ENCODE measurements at regions not wholly inside any gene's neighbourhood (a gene's known extent, or its start where the extent isn't known, plus 50 kb on each side); places are given as distances from the start of the nearest gene placed in this dataset.
"Not testable (repeated sequence)": the region's sequence is repeated elsewhere in the genome, so short reads cannot be mapped to it uniquely, and the experiment has no call there.

GRCh38 chr6:120484146-120484545 lies 850.1 kb downstream of the TBC1D32 start:
- DNase-seq (ENCODE audit: insufficient read length) (no peak), FAIRE-seq (no peak)
- TF ChIP-seq POLR2AphosphoS5 (IDR thresholded peaks at IDR 0.05; ENCODE audit: low read depth, low read length) (no peak), TAF1 (IDR thresholded peaks at IDR 0.05; ENCODE audit: borderline replicate concordance, low read depth, low read length) (no peak), POLR2A (IDR thresholded peaks at IDR 0.05; ENCODE audit: low read depth, low read length) (no peak)

- DNase-seq (ENCODE audit: insufficient read length), result no peak
- TF ChIP-seq TAF1 (IDR thresholded peaks at IDR 0.05; ENCODE audit: borderline replicate concordance, low read depth, low read length), result no peak
- no peak for TF ChIP-seq POLR2AphosphoS5 (IDR thresholded peaks at IDR 0.05; ENCODE audit: low read depth, low read length)
- TF ChIP-seq POLR2A (IDR thresholded peaks at IDR 0.05; ENCODE audit: low read depth, low read length), result no peak
- FAIRE-seq, result no peak
Measured at GRCh38 chr6:120478650-120479049, 855.6 kb downstream of the TBC1D32 start.

GRCh38 chr6:120473804-120474203 lies 860.5 kb downstream of the TBC1D32 start:
- no peak for FAIRE-seq
- TF ChIP-seq POLR2AphosphoS5 (IDR thresholded peaks at IDR 0.05; ENCODE audit: low read depth, low read length) (no peak), POLR2A (IDR thresholded peaks at IDR 0.05; ENCODE audit: low read depth, low read length) (no peak), TAF1 (IDR thresholded peaks at IDR 0.05; ENCODE audit: borderline replicate concordance, low read depth, low read length) (no peak)

GRCh38 chr6:120468486-120468885 lies 865.8 kb downstream of the TBC1D32 start:
- no peak for DNase-seq (ENCODE audit: insufficient read length)
- TF ChIP-seq POLR2A (IDR thresholded peaks at IDR 0.05; ENCODE audit: low read depth, low read length) (no peak), TAF1 (IDR thresholded peaks at IDR 0.05; ENCODE audit: borderline replicate concordance, low read depth, low read length) (no peak), POLR2AphosphoS5 (IDR thresholded peaks at IDR 0.05; ENCODE audit: low read depth, low read length) (no peak)
- no peak for FAIRE-seq

More at GRCh38 chr6:120473804-120474203, 860.5 kb downstream of the TBC1D32 start:
- no peak for DNase-seq (ENCODE audit: insufficient read length)

- DNase-seq (ENCODE audit: insufficient read length) (no peak), FAIRE-seq (no peak)
- no peak for TF ChIP-seq POLR2AphosphoS5 (IDR thresholded peaks at IDR 0.05; ENCODE audit: low read depth, low read length)
- no peak for TF ChIP-seq TAF1 (IDR thresholded peaks at IDR 0.05; ENCODE audit: borderline replicate concordance, low read depth, low read length)
- TF ChIP-seq POLR2A (IDR thresholded peaks at IDR 0.05; ENCODE audit: low read depth, low read length), result no peak
Measured at GRCh38 chr6:120451508-120451907, 882.8 kb downstream of the TBC1D32 start.

GRCh38 chr6:120447605-120448004 lies 886.7 kb downstream of the TBC1D32 start:
- TF ChIP-seq POLR2A (IDR thresholded peaks at IDR 0.05; ENCODE audit: low read depth, low read length), result no peak
- TF ChIP-seq TAF1 (IDR thresholded peaks at IDR 0.05; ENCODE audit: borderline replicate concordance, low read depth, low read length), result no peak
- TF ChIP-seq POLR2AphosphoS5 (IDR thresholded peaks at IDR 0.05; ENCODE audit: low read depth, low read length), result no peak
- FAIRE-seq (no peak), DNase-seq (ENCODE audit: insufficient read length) (no peak)

- not testable (repeated sequence) for FAIRE-seq; DNase-seq (ENCODE audit: insufficient read length)
Measured at GRCh38 chr6:120432840-120433239, 901.4 kb downstream of the TBC1D32 start.

GRCh38 chr6:120431841-120432240 lies 902.4 kb downstream of the TBC1D32 start:
- FAIRE-seq (no peak), DNase-seq (ENCODE audit: insufficient read length) (no peak)

GRCh38 chr6:120411394-120411793 lies 922.9 kb downstream of the TBC1D32 start:
- TF ChIP-seq TAF1 (IDR thresholded peaks at IDR 0.05; ENCODE audit: borderline replicate concordance, low read depth, low read length) (no peak), POLR2AphosphoS5 (IDR thresholded peaks at IDR 0.05; ENCODE audit: low read depth, low read length) (no peak), POLR2A (IDR thresholded peaks at IDR 0.05; ENCODE audit: low read depth, low read length) (no peak)
- FAIRE-seq, result no peak

More at GRCh38 chr6:120431841-120432240, 902.4 kb downstream of the TBC1D32 start:
- TF ChIP-seq POLR2AphosphoS5 (IDR thresholded peaks at IDR 0.05; ENCODE audit: low read depth, low read length) (no peak), POLR2A (IDR thresholded peaks at IDR 0.05; ENCODE audit: low read depth, low read length) (no peak), TAF1 (IDR thresholded peaks at IDR 0.05; ENCODE audit: borderline replicate concordance, low read depth, low read length) (no peak)

GRCh38 chr6:120410586-120410985 lies 923.7 kb downstream of the TBC1D32 start:
- FAIRE-seq (no peak), DNase-seq (ENCODE audit: insufficient read length) (no peak)
- TF ChIP-seq TAF1 (IDR thresholded peaks at IDR 0.05; ENCODE audit: borderline replicate concordance, low read depth, low read length) (no peak), POLR2A (IDR thresholded peaks at IDR 0.05; ENCODE audit: low read depth, low read length) (no peak), POLR2AphosphoS5 (IDR thresholded peaks at IDR 0.05; ENCODE audit: low read depth, low read length) (no peak)

More at GRCh38 chr6:120411394-120411793, 922.9 kb downstream of the TBC1D32 start:
- DNase-seq (ENCODE audit: insufficient read length), result no peak

GRCh38 chr6:120407696-120408095 lies 926.6 kb downstream of the TBC1D32 start:
- no peak for TF ChIP-seq POLR2AphosphoS5 (IDR thresholded peaks at IDR 0.05; ENCODE audit: low read depth, low read length)
- TF ChIP-seq POLR2A (IDR thresholded peaks at IDR 0.05; ENCODE audit: low read depth, low read length), result no peak
- TF ChIP-seq TAF1 (IDR thresholded peaks at IDR 0.05; ENCODE audit: borderline replicate concordance, low read depth, low read length), result no peak
- no peak for DNase-seq (ENCODE audit: insufficient read length)
- no peak for FAIRE-seq

- FAIRE-seq (no peak), DNase-seq (ENCODE audit: insufficient read length) (no peak)
- TF ChIP-seq TAF1 (IDR thresholded peaks at IDR 0.05; ENCODE audit: borderline replicate concordance, low read depth, low read length) (no peak), POLR2AphosphoS5 (IDR thresholded peaks at IDR 0.05; ENCODE audit: low read depth, low read length) (no peak), POLR2A (IDR thresholded peaks at IDR 0.05; ENCODE audit: low read depth, low read length) (no peak)
Measured at GRCh38 chr6:120405947-120406346, 928.3 kb downstream of the TBC1D32 start.

GRCh38 chr6:120395784-120396183 lies 938.5 kb downstream of the TBC1D32 start:
- DNase-seq (ENCODE audit: insufficient read length) (no peak), FAIRE-seq (no peak)
- no peak for TF ChIP-seq POLR2AphosphoS5 (IDR thresholded peaks at IDR 0.05; ENCODE audit: low read depth, low read length)
- TF ChIP-seq POLR2A (IDR thresholded peaks at IDR 0.05; ENCODE audit: low read depth, low read length), result no peak
- no peak for TF ChIP-seq TAF1 (IDR thresholded peaks at IDR 0.05; ENCODE audit: borderline replicate concordance, low read depth, low read length)
